ENCODE measurements at regions not wholly inside any gene's neighbourhood (a gene's known extent, or its start where the extent isn't known, plus 50 kb on each side); places are given as distances from the start of the nearest gene placed in this dataset.
"Not testable (repeated sequence)": the region's sequence is repeated elsewhere in the genome, so short reads cannot be mapped to it uniquely, and the experiment has no call there.

GRCh38 chr9:79489261-79490000 lies 82.3 kb upstream of the TLE4 start:
- no peak for DNase-seq

- DNase-seq: no peak
Measured at GRCh38 chr9:79490657-79491248, 81.0 kb upstream of the TLE4 start.

GRCh38 chr9:79492092-79493009 lies 79.4 kb upstream of the TLE4 start:
- no peak for DNase-seq

- not testable (repeated sequence) for DNase-seq
Measured at GRCh38 chr9:79500196-79500864, 71.4 kb upstream of the TLE4 start.

GRCh38 chr9:79501546-79501945 lies 70.2 kb upstream of the TLE4 start:
- no peak for DNase-seq

GRCh38 chr9:79507801-79508200 lies 64.0 kb upstream of the TLE4 start:
- no peak for DNase-seq

- DNase-seq: no peak
Measured at GRCh38 chr9:79512251-79512650, 59.5 kb upstream of the TLE4 start.
